ENCODE measurements at regions not wholly inside any gene's neighbourhood (a gene's known extent, or its start where the extent isn't known, plus 50 kb on each side); places are given as distances from the start of the nearest gene placed in this dataset.

- Mint-ChIP-seq H3K36me3 (no peaks in the 10 kb centered on the region), H3K27me3 (no peaks in the 10 kb centered on the region), H3K9me3 (ENCODE audit: low read depth) (no peaks in the 10 kb centered on the region), H3K4me1 (peaks cover 9% of the 10 kb centered on the region), H3K27ac (no peak overlapping the region), H3K4me3 (no peak overlapping the region)
- CTCF ChIA-PET, result no interaction called here
- ATAC-seq (no peak), DNase-seq (no peak)
Measured at GRCh38 chr1:232877365-232878028, 72.3 kb downstream of the MAP10 start.

DNA sequence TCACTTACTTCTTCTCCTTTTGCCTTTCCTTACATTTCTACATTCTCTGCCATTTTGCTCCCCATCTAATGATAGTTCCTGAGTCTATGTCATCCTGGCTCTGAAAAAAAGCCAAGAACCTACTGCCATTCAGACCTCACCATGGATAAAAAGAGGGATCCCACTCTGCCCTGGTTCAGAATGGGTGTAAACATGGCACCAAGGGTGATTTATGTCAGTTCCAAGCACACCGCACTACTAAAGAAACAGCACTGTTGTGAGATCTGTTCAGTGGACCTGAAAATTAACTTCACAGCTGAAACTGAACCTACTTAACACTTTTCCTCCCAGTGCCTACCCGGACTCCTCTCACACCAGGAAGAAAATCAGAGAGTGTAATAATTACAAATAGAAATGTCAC is 72.3 kb upstream of the NTPCR start:
- no peaks in the 10 kb centered on the region for H3K9me3 Mint-ChIP-seq (ENCODE audit: low read depth)
- CTCF ChIA-PET, result no interaction called here

DNA sequence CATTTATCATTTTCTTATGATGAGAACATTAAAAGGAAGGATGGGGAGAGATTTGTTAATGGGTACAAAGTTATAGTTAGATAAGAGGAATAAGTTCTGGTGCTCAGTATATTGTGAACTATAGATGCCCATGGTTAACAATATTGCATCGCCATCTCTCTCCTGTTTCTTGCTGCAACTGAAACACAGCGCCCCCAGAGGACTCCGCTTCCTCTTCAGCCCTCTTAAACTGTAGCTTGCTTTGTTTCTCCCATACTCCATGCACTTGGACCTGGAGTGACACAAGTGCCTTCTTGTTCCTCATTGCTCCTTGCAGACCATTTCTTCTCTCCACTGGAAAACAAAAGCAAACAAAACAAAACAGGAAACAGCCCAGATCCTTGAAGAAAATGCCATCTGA is 70.1 kb upstream of the NTPCR start:
- H3K4me1 Mint-ChIP-seq, result peaks cover 9% of the 10 kb centered on the region
- DNase-seq (no peak), ATAC-seq (no peak)
- no peaks in the 10 kb centered on the region for H3K27me3 Mint-ChIP-seq
- no peaks in the 10 kb centered on the region for H3K36me3 Mint-ChIP-seq
- H3K27ac Mint-ChIP-seq, result no peak overlapping the region
- CTCF ChIA-PET, result interaction anchor here (1.1 to 1.7 kb wide), 2 partner anchors 12 to 69 kb away, joined by 3 read pairs; no protein-coding TSS in a partner anchor
- no peaks in the 10 kb centered on the region for H3K9me3 Mint-ChIP-seq (ENCODE audit: low read depth)
- no peak overlapping the region for H3K4me3 Mint-ChIP-seq

More for the DNA sequence above, 72.3 kb upstream of the NTPCR start:
- Mint-ChIP-seq H3K4me3 (no peak overlapping the region), H3K27me3 (no peaks in the 10 kb centered on the region), H3K4me1 (peaks cover 9% of the 10 kb centered on the region), H3K36me3 (no peaks in the 10 kb centered on the region), H3K27ac (no peak overlapping the region)
- DNase-seq (no peak), ATAC-seq (no peak)

DNA sequence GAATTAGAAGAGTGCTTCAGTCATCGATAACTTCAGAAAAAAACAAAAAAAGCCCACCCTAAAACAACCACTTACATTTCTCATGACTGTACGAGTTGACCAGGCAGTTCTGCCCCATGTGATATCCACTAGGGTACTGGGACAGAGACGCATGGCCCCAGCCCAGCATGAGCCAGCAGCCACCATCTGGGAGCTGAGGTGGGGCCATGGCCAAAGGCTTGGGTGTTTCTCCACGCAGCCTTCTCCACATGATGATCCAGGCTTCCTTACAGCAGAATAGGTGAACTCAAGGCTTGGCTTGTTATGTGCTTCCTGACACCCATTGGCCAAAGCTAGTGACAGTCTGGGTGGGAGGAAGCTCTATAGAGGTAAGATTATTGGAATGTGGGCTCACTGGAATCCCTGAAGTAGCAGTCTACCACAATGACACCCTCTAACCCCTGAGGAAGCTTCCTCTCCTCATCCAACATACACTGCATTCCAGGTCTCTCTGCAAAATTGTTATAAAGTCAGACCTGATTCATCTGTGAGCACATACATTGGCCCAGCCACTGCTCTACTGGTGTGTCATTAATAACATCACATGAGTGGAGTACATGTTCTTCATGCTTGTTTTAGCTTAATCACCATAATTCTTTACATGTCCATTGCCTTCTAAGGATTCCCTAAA is 66.3 kb upstream of the NTPCR start:
- no peaks in the 10 kb centered on the region for H3K9me3 Mint-ChIP-seq (ENCODE audit: low read depth)
- CTCF ChIA-PET, result no interaction called here

DNA sequence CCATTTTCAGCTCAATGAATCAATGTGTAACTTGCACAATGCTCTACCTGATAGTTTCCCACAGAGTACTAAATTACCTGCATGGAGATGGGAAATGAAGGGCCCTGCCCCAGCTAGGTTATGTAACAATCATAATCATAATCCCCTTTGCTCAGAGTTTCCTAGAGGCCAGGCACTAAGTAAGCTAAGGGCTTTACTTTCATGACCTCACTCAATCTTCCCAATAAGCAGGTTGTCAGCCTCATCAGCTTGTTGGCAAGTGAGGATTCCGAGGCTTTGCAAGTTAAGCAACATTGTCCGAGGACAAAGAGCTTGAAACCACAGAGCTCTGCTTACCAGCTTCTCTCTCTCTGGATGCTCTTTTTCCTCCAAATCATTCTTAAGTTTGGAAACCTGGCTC is 64.1 kb upstream of the NTPCR start:
- Mint-ChIP-seq H3K27me3 (peaks cover 11% of the 10 kb centered on the region), H3K27ac (no peak overlapping the region), H3K36me3 (no peaks in the 10 kb centered on the region), H3K4me1 (peaks cover 2% of the 10 kb centered on the region), H3K4me3 (no peak overlapping the region), H3K9me3 (ENCODE audit: low read depth) (no peaks in the 10 kb centered on the region)
- no peak for DNase-seq
- no peak for ATAC-seq
- CTCF ChIA-PET, result interaction anchor here (0.6 kb wide), 1 partner anchor 212 kb away, joined by 3 read pairs; no protein-coding TSS in a partner anchor

More for the DNA sequence above, 66.3 kb upstream of the NTPCR start:
- Mint-ChIP-seq H3K36me3 (no peaks in the 10 kb centered on the region), H3K4me3 (no peak overlapping the region), H3K4me1 (no peaks in the 10 kb centered on the region), H3K27me3 (peaks cover 8% of the 10 kb centered on the region), H3K27ac (no peak overlapping the region)
- DNase-seq (no peak), ATAC-seq (no peak)

- H3K27ac Mint-ChIP-seq, result no peak overlapping the region
- DNase-seq, result no peak
- no peak overlapping the region for H3K4me3 Mint-ChIP-seq
- peaks cover 2% of the 10 kb centered on the region for H3K36me3 Mint-ChIP-seq
- CTCF ChIA-PET, result no interaction called here
- H3K27me3 Mint-ChIP-seq, result peaks cover 11% of the 10 kb centered on the region
- H3K9me3 Mint-ChIP-seq (ENCODE audit: low read depth), result no peaks in the 10 kb centered on the region
- no peak for ATAC-seq
- peaks cover 2% of the 10 kb centered on the region for H3K4me1 Mint-ChIP-seq
Measured at GRCh38 chr1:232890340-232890943, 60.0 kb upstream of the NTPCR start.

- ATAC-seq (no peak), DNase-seq (no peak)
- Mint-ChIP-seq H3K27ac (no peak overlapping the region), H3K27me3 (peaks cover 11% of the 10 kb centered on the region), H3K36me3 (peaks cover 2% of the 10 kb centered on the region), H3K4me1 (peaks cover 2% of the 10 kb centered on the region), H3K9me3 (ENCODE audit: low read depth) (no peaks in the 10 kb centered on the region), H3K4me3 (no peak overlapping the region)
- CTCF ChIA-PET, result no interaction called here
Measured at GRCh38 chr1:232891071-232891470, 59.3 kb upstream of the NTPCR start.

GRCh38 chr1:232891656-232892317 is 58.6 kb upstream of the NTPCR start:
- Mint-ChIP-seq H3K27ac (no peak overlapping the region), H3K27me3 (peaks cover 7% of the 10 kb centered on the region), H3K4me3 (no peak overlapping the region), H3K36me3 (peaks cover 2% of the 10 kb centered on the region), H3K4me1 (peaks cover 2% of the 10 kb centered on the region), H3K9me3 (ENCODE audit: low read depth) (no peaks in the 10 kb centered on the region)
- no peak for ATAC-seq
- DNase-seq, result no peak
- CTCF ChIA-PET, result no interaction called here

- Mint-ChIP-seq H3K27ac (no peak overlapping the region), H3K4me1 (peaks cover 2% of the 10 kb centered on the region), H3K9me3 (ENCODE audit: low read depth) (no peaks in the 10 kb centered on the region), H3K36me3 (peaks cover 2% of the 10 kb centered on the region), H3K4me3 (no peak overlapping the region), H3K27me3 (peaks cover 3% of the 10 kb centered on the region)
- ATAC-seq (no peak), DNase-seq (no peak)
- CTCF ChIA-PET, result interaction anchor here (1.1 kb wide), 1 partner anchor 10 kb away, joined by 4 read pairs; no protein-coding TSS in a partner anchor
Measured at GRCh38 chr1:232893481-232894313, 56.7 kb upstream of the NTPCR start.

DNA sequence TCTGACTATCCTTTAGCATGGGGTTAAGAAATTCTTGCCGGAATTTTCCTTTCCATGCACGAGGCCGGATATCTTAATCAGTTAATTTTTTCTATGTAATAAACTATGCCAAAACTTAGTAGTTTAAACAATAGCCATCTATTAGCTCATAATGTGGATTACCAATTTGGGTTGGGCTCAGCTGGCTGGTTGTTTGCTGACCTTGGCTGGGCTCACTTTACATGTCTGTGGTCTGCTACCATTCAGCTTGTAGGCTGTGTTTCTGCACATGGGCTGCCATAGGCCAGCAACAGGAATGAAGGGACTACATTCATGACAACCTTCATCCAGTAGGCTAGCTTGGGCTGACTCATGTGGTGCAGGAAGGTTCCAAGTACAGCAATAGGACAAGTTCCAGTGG is 56.0 kb upstream of the NTPCR start:
- DNase-seq (no peak), ATAC-seq (no peak)
- H3K4me3 Mint-ChIP-seq, result no peak overlapping the region
- H3K9me3 Mint-ChIP-seq (ENCODE audit: low read depth), result no peaks in the 10 kb centered on the region
- H3K4me1 Mint-ChIP-seq, result peaks cover 2% of the 10 kb centered on the region
- peaks cover 2% of the 10 kb centered on the region for H3K36me3 Mint-ChIP-seq
- H3K27me3 Mint-ChIP-seq, result peaks cover 3% of the 10 kb centered on the region
- CTCF ChIA-PET, result interaction anchor here (1.1 kb wide), 1 partner anchor 9 kb away, joined by 4 read pairs; no protein-coding TSS in a partner anchor
- H3K27ac Mint-ChIP-seq, result no peak overlapping the region

DNA sequence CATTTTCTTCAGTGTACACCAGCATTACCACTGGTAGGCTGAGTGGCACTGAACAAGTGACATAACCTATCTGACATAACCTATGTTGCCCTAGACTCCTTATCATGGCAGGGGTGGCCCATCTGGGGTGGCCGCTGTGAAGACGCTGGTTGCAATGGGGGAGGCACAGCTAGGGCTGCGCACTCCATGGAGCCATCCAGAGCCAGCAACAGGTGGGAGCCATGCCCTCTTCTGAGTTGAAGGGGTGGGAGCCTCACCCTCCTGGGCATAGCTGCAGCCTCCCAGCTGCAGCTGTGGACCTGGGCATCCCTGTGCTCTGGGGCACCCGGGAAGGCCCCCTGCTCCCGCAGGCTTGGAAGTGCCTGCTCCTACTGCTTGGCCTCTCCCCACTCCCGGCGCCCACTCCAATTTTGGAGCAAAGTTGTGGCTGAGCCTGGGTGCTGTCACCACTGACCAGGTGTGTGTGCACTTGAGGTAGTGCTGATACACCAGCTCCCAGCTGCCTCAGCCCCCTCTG is 52.4 kb upstream of the NTPCR start:
- DNase-seq (no peak), ATAC-seq (no peak)
- CTCF ChIA-PET, result no interaction called here
- no peak overlapping the region for H3K27ac Mint-ChIP-seq
- H3K4me3 Mint-ChIP-seq, result no peak overlapping the region
- H3K36me3 Mint-ChIP-seq, result no peaks in the 10 kb centered on the region
- H3K27me3 Mint-ChIP-seq, result no peaks in the 10 kb centered on the region
- H3K4me1 Mint-ChIP-seq, result peaks cover 10% of the 10 kb centered on the region
- no peaks in the 10 kb centered on the region for H3K9me3 Mint-ChIP-seq (ENCODE audit: low read depth)

- Mint-ChIP-seq H3K4me1 (peaks cover 12% of the 10 kb centered on the region), H3K27me3 (no peaks in the 10 kb centered on the region), H3K27ac (no peak overlapping the region), H3K4me3 (no peak overlapping the region), H3K9me3 (ENCODE audit: low read depth) (no peaks in the 10 kb centered on the region), H3K36me3 (no peaks in the 10 kb centered on the region)
- DNase-seq (no peak), ATAC-seq (no peak)
- CTCF ChIA-PET, result no interaction called here
Measured at GRCh38 chr1:232899268-232899667, 51.1 kb upstream of the NTPCR start.

DNA sequence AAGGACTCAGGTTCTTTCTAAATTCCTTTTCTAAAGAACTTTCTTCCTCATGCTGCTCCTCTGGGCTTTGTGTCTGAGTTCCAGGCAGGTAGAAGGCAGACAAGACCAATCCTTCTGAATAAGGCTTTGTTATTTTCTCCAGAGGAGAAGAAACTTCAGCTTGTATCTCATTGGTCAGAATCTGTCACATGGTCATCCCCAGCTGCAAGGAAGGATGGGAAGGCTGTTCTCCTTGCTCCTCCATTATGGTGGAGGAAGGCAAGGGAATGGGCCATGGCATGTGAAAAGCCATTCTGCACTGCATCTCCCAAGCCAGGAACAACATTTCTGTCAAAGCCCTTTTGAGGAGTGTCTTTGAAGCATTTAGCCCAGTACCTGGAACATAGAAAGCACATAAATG is 50.6 kb upstream of the NTPCR start:
- H3K4me1 Mint-ChIP-seq, result peaks cover 17% of the 10 kb centered on the region
- no peak overlapping the region for H3K4me3 Mint-ChIP-seq
- CTCF ChIA-PET, result no interaction called here
- H3K9me3 Mint-ChIP-seq (ENCODE audit: low read depth), result no peaks in the 10 kb centered on the region
- H3K27me3 Mint-ChIP-seq, result no peaks in the 10 kb centered on the region
- H3K27ac Mint-ChIP-seq, result no peak overlapping the region
- no peak for ATAC-seq
- no peaks in the 10 kb centered on the region for H3K36me3 Mint-ChIP-seq
- DNase-seq, result no peak
